GM12878 (cell line): ENCODE measurements at regions not wholly inside any gene's neighbourhood (a gene's known extent, or its start where the extent isn't known, plus 50 kb on each side); places are given as distances from the start of the nearest gene placed in this dataset.

ENCODE experiments used
- ATAC-seq: fragments of 200-7000 bp; cut with Tn5 transposase; 3 replicates; pipeline ENCODE4 v1.9.1; 2020; ENCODE audit warnings: mild to moderate bottlenecking, moderate library complexity
- BruUV-seq: library from RNA; stranded (reverse); fragments of 400-500 nt; replicated peaks from 2 replicates; lab custom pipeline; 2021; lab: Mats Ljungman, UMichigan
- CTCF ChIA-PET: fragments of 300-600 bp; sonication (Branson Sonifier 250); formaldehyde crosslinking; extraction: SDS; loops from one replicate; lab custom pipeline; 2021; ENCODE audit warnings: inconsistent platforms; lab: Yijun Ruan, JAX
- POLR2A ChIA-PET: fragments of 350-600 bp; formaldehyde crosslinking; extraction: SDS; loops from one replicate; lab custom pipeline; 2021; ENCODE audit warnings: inconsistent platforms; lab: Charles Lee
- RAD21 ChIA-PET: fragments of 300-600 bp; sonication (Branson Sonifier 250); formaldehyde crosslinking; loops from one replicate; lab custom pipeline; 2023; ENCODE audit warnings: antibody characterized with exemption; ENCODE audit not compliant: unreplicated experiment; lab: Charles Lee
- SMC1A ChIA-PET: fragments of 300-600 bp; sonication (Branson Sonifier 250); formaldehyde crosslinking; loops from one replicate; lab custom pipeline; 2023; ENCODE audit not compliant: unreplicated experiment, uncharacterized antibody; lab: Charles Lee
- DNase-seq: peaks from one replicate; pipeline ENCODE4 v3.0.0-alpha.2; 2011; ENCODE audit warnings: low read depth, low spot score
- FAIRE-seq: peaks from 3 replicates; lab custom pipeline; 2011; peaks lifted over from hg19 to GRCh38; lab: Jason Lieb, UNC
- H2AFZ ChIP-seq: 2 replicates; pipeline ENCODE4 v1.6.0; 2011; ENCODE audit warnings: low read depth, low read length, control low read depth; ENCODE audit not compliant: control insufficient read depth
- H3K27ac ChIP-seq: 2 replicates; pipeline ENCODE4 v1.5.1; 2011; ENCODE audit warnings: control low read depth; ENCODE audit not compliant: control insufficient read depth, insufficient read depth
- H3K27me3 ChIP-seq, 2 experiments: replicated peaks in 1 of 2; 2 replicates each; pipeline versions ENCODE4 v1.6.0 to v1.6.1; 2011; ENCODE audit warnings: low read length in 1 of 2; ENCODE audit not compliant: control insufficient read depth in 2 of 2, insufficient read depth in 2 of 2
- H3K36me3 ChIP-seq, 2 experiments: 2 replicates each; pipeline ENCODE4 v1.5.1; 2011; ENCODE audit warnings: low read length in 1 of 2; ENCODE audit not compliant: control insufficient read depth in 2 of 2, insufficient read depth in 2 of 2
- H3K4me1 ChIP-seq: 2 replicates; pipeline ENCODE4 v1.6.1; 2011; ENCODE audit warnings: mild to moderate bottlenecking, low read length, moderate library complexity, mixed read lengths; ENCODE audit not compliant: control insufficient read depth, insufficient read depth
- H3K4me2 ChIP-seq: 2 replicates; pipeline ENCODE4 v1.6.0; 2011; ENCODE audit warnings: control low read depth; ENCODE audit not compliant: control insufficient read depth, insufficient read depth
- H3K4me3 ChIP-seq: fragments of 200-600 bp; sonication (generic); 2 replicates; pipeline ENCODE4 v1.5.1; 2016
- H3K79me2 ChIP-seq: 2 replicates; pipeline ENCODE4 v1.6.0; 2011; ENCODE audit warnings: low read length; ENCODE audit not compliant: control insufficient read depth, insufficient read depth
- H3K9ac ChIP-seq: 2 replicates; pipeline ENCODE4 v1.8.0; 2011; ENCODE audit warnings: low read length, control low read depth, mixed read lengths; ENCODE audit not compliant: control insufficient read depth, insufficient read depth
- H3K9me3 ChIP-seq: replicated peaks from 3 replicates; pipeline ENCODE4 v1.5.1; 2011; ENCODE audit warnings: mild to moderate bottlenecking, low read length; ENCODE audit not compliant: control insufficient read depth, insufficient read depth
- H4K20me1 ChIP-seq: 2 replicates; pipeline ENCODE4 v1.6.0; 2011; ENCODE audit not compliant: control insufficient read depth, insufficient read depth
- FOXK2 ChIP-seq: fragments of 450-650 bp; IDR thresholded peaks from 2 replicates; pipeline ENCODE4 v1.6.1; 2017; ENCODE audit warnings: mild to moderate bottlenecking, moderate library complexity
- GATAD2B ChIP-seq: fragments of 450-650 bp; conservative IDR thresholded peaks from 2 replicates; pipeline ENCODE4 v1.6.1; 2017; ENCODE audit warnings: low read depth, mild to moderate bottlenecking, moderate library complexity
- HDGF ChIP-seq: fragments of 450-650 bp; IDR thresholded peaks from 2 replicates; pipeline ENCODE4 v1.6.1; 2016; ENCODE audit warnings: antibody characterized with exemption
- IRF4 ChIP-seq: IDR thresholded peaks from 2 replicates; pipeline ENCODE4 v1.6.1; 2011; ENCODE audit warnings: low read depth, low read length
- KAT2A ChIP-seq: conservative IDR thresholded peaks from 2 replicates; pipeline ENCODE4 v1.6.1; 2011; ENCODE audit warnings: low read depth, low read length; ENCODE audit not compliant: control insufficient read depth
- MYC ChIP-seq: IDR thresholded peaks from 2 replicates; pipeline ENCODE4 v1.6.1; 2011; ENCODE audit warnings: mild to moderate bottlenecking, low read length, moderate library complexity, inconsistent platforms; ENCODE audit not compliant: insufficient read depth, insufficient replicate concordance, insufficient read length, severe bottlenecking
- RFX5 ChIP-seq: IDR thresholded peaks from 2 replicates; pipeline ENCODE4 v1.6.1; 2011; ENCODE audit warnings: low read depth, low read length, improper control_type of control experiment
- SMAD5 ChIP-seq: IDR thresholded peaks from 2 replicates; pipeline ENCODE4 v1.6.1; 2016; ENCODE audit warnings: antibody characterized with exemption, low read depth
- SP1 ChIP-seq: IDR thresholded peaks from one replicate; pipeline ENCODE4 v1.6.1; 2011; ENCODE audit warnings: low read depth, low read length
- STAT3 ChIP-seq: IDR thresholded peaks from 2 replicates; pipeline ENCODE4 v1.6.1; 2011; ENCODE audit warnings: low read depth, low read length, improper control_type of control experiment
- ZNF622 ChIP-seq: fragments of 450-650 bp; IDR thresholded peaks from 2 replicates; pipeline ENCODE4 v1.6.1; 2017; ENCODE audit warnings: mild to moderate bottlenecking, inconsistent platforms
- WGBS: methylation state at CpG from one replicate; pipeline ENCODE4 v1.1.6; 2016; ENCODE audit warnings: low lambda C conversion rate; ENCODE audit not compliant: insufficient replicate concordance, insufficient coverage; ENCODE audit errors: missing lambda C conversion rate; 5-methylcytosine and 5-hydroxymethylcytosine counted together
- in situ Hi-C: fragments of 300-500 bp; cut with MboI; formaldehyde crosslinking; loops from 9 replicates; pipeline ENCODE4 v1.14.3; 2018; ENCODE audit warnings: mixed read lengths
- intact Hi-C: fragments of 100-400 bp; cut with micrococcal nuclease; formaldehyde crosslinking; loops from one replicate; pipeline ENCODE4 v1.14.2; 2022; ENCODE audit not compliant: unreplicated experiment
- TF ChIP-seq, protein P1 (sequence below): IDR thresholded peaks from 2 replicates; pipeline ENCODE4 v1.6.1; 2011; ENCODE audit warnings: borderline replicate concordance, low read depth, mild to moderate bottlenecking, moderate library complexity, mixed read lengths, low read length; ENCODE audit not compliant: insufficient read depth; ENCODE audit errors: extremely low read length

DNA sequence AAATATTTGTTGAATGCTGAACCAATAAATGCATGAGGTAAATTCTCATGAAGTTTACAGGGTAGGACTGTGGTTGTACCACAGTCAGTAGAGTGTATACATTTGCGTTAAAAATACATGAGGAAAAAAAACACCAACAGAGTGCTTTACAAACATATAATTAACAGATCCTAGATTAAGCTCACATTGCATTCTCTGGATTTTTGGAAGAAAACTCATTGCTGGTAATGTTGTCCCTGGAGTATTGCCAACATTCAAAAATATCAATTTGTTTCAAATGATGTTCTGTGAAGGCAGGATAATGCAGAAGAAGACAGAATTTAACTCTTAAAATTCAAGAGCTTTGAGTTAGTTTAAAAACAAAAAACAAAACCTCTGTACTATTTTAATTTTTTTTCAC is 95.5 kb downstream of the MBL2 start:
- H3K27ac ChIP-seq = no peak overlapping the region
- no peak overlapping the region for H3K4me2 ChIP-seq
- no peaks in the 10 kb centered on the region for H3K36me3 ChIP-seq
- DNase-seq = no peak
- RAD21 ChIA-PET = no interaction called here
- no peak overlapping the region for H2AFZ ChIP-seq
- no peak overlapping the region for H3K9ac ChIP-seq
- no peaks in the 10 kb centered on the region for H4K20me1 ChIP-seq
- H3K79me2 ChIP-seq = no peaks in the 10 kb centered on the region
- H3K4me3 ChIP-seq = no peak overlapping the region
- H3K9me3 ChIP-seq = no peaks in the 10 kb centered on the region
- no peaks in the 10 kb centered on the region for H3K4me1 ChIP-seq
- SMC1A ChIA-PET = interaction anchor here (1.1 to 2.1 kb wide), 2 partner anchors 11 to 17 kb away, joined by 3 to 8 read pairs; no protein-coding TSS in a partner anchor
- CTCF ChIA-PET = interaction anchor here (2.1 kb wide), 1 partner anchor 32 kb away, joined by 12 read pairs; no protein-coding TSS in a partner anchor
- H3K27me3 ChIP-seq = no peaks in the 10 kb centered on the region
- in situ Hi-C loops = no loop called here
- ATAC-seq = no peak
- intact Hi-C loops = no loop called here
- no peak for FAIRE-seq
- POLR2A ChIA-PET = no interaction called here
- 100% methylated on average over 1 of the region's 1 CpG for WGBS
- BruUV-seq = no TSS peak
- TF ChIP-seq SP1 (no peak), ZNF622 (no peak), RFX5 (no peak), KAT2A (no peak), SMAD5 (no peak), FOXK2 (no peak), MYC (no peak), STAT3 (no peak), GATAD2B (no peak), HDGF (no peak), IRF4 (no peak)
- TF ChIP-seq, protein P1, sequence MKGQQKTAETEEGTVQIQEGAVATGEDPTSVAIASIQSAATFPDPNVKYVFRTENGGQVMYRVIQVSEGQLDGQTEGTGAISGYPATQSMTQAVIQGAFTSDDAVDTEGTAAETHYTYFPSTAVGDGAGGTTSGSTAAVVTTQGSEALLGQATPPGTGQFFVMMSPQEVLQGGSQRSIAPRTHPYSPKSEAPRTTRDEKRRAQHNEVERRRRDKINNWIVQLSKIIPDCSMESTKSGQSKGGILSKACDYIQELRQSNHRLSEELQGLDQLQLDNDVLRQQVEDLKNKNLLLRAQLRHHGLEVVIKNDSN = no peak
